H1 (cell line): ENCODE measurements at regions not wholly inside any gene's neighbourhood (a gene's known extent, or its start where the extent isn't known, plus 50 kb on each side); places are given as distances from the start of the nearest gene placed in this dataset.

Source experiments
- ATF3 ChIP-seq: IDR thresholded peaks from 2 replicates; pipeline ENCODE4 v1.6.1; 2011; ENCODE audit warnings: low read depth, mild to moderate bottlenecking, low read length; ENCODE audit not compliant: insufficient read depth
- HDAC6 ChIP-seq: IDR thresholded peaks from one replicate; pipeline ENCODE4 v1.7.1; 2012; ENCODE audit warnings: low read depth, mild to moderate bottlenecking, inconsistent platforms, low read length, moderate library complexity
- SIRT6 ChIP-seq: IDR thresholded peaks from one replicate; pipeline ENCODE4 v1.7.1; 2012; ENCODE audit warnings: low read length, inconsistent platforms
- SIX5 ChIP-seq: IDR thresholded peaks from 2 replicates; pipeline ENCODE4 v1.6.1; 2011; ENCODE audit warnings: mild to moderate bottlenecking, low read depth, low read length
- SRF ChIP-seq: IDR thresholded peaks from 2 replicates; pipeline ENCODE4 v1.6.1; 2011; ENCODE audit warnings: mild to moderate bottlenecking, low read depth, low read length, moderate library complexity
- TCF12 ChIP-seq: IDR thresholded peaks from 2 replicates; pipeline ENCODE4 v1.6.1; 2011; ENCODE audit warnings: low read depth, mild to moderate bottlenecking, low read length
- TEAD4 ChIP-seq: IDR thresholded peaks from 2 replicates; pipeline ENCODE4 v1.6.1; 2012; ENCODE audit warnings: low read depth, low read length, inconsistent platforms, mixed read lengths

- TF ChIP-seq TCF12 (no peak), SIRT6 (no peak), ATF3 (no peak), TEAD4 (no peak), HDAC6 (no peak), SIX5 (no peak), SRF (no peak)
Measured at GRCh38 chr3:70383360-70383831, 71.0 kb upstream of the MDFIC2 start (continued).
